Tibial nerve (tissue), 4 donors: ENCODE measurements at regions not wholly inside any gene's neighbourhood (a gene's known extent, or its start where the extent isn't known, plus 50 kb on each side); places are given as distances from the start of the nearest gene placed in this dataset.
"Not testable (repeated sequence)": the region's sequence is repeated elsewhere in the genome, so short reads cannot be mapped to it uniquely, and the experiment has no call there.

Experiments
- DNase-seq, 2 donors: peaks; one replicate each; pipeline ENCODE4 v3.0.0-alpha.2; 2019; ENCODE audit warnings: low spot score in 2 of 2
- H3K27ac ChIP-seq, 4 donors: fragments of 200-600 bp; sonication (generic) in 3 of 4; one replicate each; pipeline ENCODE4 v1.5.1; 2017 to 2019; ENCODE audit warnings: mild to moderate bottlenecking in 1 of 4
- H3K27me3 ChIP-seq, 2 donors: fragments of 200-600 bp; sonication (generic) in 1 of 2; one replicate each; pipeline versions ENCODE4 v1.5.1 to v1.6.0; 2017 to 2019
- H3K36me3 ChIP-seq, 3 donors: fragments of 200-600 bp; sonication (generic); one replicate each; pipeline ENCODE4 v1.5.1; 2018 to 2019
- H3K4me1 ChIP-seq, 4 donors: fragments of 200-600 bp; sonication (generic) in 3 of 4; one replicate each; pipeline ENCODE4 v1.5.1; 2017 to 2019
- H3K4me3 ChIP-seq, 4 donors: fragments of 200-600 bp; sonication (generic) in 3 of 4; one replicate each; pipeline ENCODE4 v1.5.1; 2017 to 2019; ENCODE audit warnings: mild to moderate bottlenecking in 1 of 4, moderate library complexity in 1 of 4
- H3K9me3 ChIP-seq, 4 donors: fragments of 200-600 bp; sonication (generic) in 3 of 4; one replicate each; pipeline ENCODE4 v1.5.1; 2017 to 2019
- EP300 ChIP-seq, 2 donors: sonication (generic); formaldehyde crosslinking; IDR thresholded peaks; one replicate each; pipeline ENCODE4 v1.6.1; 2017; ENCODE audit warnings: antibody characterized with exemption in 2 of 2, mild to moderate bottlenecking in 1 of 2
- POLR2A ChIP-seq, 2 donors: fragments of 450-650 bp; IDR thresholded peaks; one replicate each; pipeline ENCODE4 v1.6.1; 2017; ENCODE audit warnings: antibody characterized with exemption in 2 of 2, mild to moderate bottlenecking in 2 of 2, moderate library complexity in 2 of 2
- WGBS, 2 donors: methylation state at CpG; one replicate each; pipeline ENCODE4 v1.1.5; 2018; 5-methylcytosine and 5-hydroxymethylcytosine counted together
- TF ChIP-seq, protein P1 (sequence below), 5 experiments: fragments of 200-600 bp in 3 of 5; fragments of 450-650 bp in 2 of 5; sonication (generic) in 3 of 5; IDR thresholded peaks; one replicate each; pipeline ENCODE4 v1.5.1; 2016 to 2019; ENCODE audit warnings: antibody characterized with exemption in 5 of 5, mild to moderate bottlenecking in 3 of 5, moderate library complexity in 2 of 5

DNA sequence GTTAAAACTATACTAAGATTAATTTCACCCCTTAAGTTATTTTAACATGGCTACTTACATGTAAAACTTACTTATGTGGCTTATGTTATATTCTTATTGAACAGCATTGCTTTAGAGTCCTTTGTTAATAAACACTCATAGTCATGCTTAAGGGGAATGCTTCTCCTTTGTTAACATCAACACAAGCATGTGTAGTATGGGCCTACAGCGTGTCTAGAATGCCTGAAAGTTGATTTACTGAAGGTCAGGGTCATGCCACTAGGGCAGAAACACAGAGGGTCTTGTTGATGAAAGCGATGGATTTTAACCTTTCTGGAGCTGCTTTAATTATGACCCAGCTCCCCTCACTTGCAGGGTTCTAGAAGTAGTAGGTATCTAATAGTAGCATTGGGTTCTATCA, 159.8 kb upstream of the DLX2 start:
- Histone ChIP-seq H3K27ac (no peak overlapping the region), H3K36me3 (no peaks in the 10 kb centered on the region), H3K4me3 (no peak overlapping the region), H3K9me3 (peaks cover 0 to 5% (median 0%) of the 10 kb centered on the region in 4 donors), H3K4me1 (no peaks in the 10 kb centered on the region), H3K27me3 (no peaks in the 10 kb centered on the region)
- TF ChIP-seq, protein P1, sequence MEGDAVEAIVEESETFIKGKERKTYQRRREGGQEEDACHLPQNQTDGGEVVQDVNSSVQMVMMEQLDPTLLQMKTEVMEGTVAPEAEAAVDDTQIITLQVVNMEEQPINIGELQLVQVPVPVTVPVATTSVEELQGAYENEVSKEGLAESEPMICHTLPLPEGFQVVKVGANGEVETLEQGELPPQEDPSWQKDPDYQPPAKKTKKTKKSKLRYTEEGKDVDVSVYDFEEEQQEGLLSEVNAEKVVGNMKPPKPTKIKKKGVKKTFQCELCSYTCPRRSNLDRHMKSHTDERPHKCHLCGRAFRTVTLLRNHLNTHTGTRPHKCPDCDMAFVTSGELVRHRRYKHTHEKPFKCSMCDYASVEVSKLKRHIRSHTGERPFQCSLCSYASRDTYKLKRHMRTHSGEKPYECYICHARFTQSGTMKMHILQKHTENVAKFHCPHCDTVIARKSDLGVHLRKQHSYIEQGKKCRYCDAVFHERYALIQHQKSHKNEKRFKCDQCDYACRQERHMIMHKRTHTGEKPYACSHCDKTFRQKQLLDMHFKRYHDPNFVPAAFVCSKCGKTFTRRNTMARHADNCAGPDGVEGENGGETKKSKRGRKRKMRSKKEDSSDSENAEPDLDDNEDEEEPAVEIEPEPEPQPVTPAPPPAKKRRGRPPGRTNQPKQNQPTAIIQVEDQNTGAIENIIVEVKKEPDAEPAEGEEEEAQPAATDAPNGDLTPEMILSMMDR (IDR thresholded peaks at IDR 0.05): no peak
- TF ChIP-seq POLR2A (IDR thresholded peaks at IDR 0.05) (no peak), EP300 (IDR thresholded peaks at IDR 0.05) (no peak)
- DNase-seq: no peak
- WGBS, 2 donors: 62 to 65% methylated on average over 2 of the region's 2 CpGs

DNA sequence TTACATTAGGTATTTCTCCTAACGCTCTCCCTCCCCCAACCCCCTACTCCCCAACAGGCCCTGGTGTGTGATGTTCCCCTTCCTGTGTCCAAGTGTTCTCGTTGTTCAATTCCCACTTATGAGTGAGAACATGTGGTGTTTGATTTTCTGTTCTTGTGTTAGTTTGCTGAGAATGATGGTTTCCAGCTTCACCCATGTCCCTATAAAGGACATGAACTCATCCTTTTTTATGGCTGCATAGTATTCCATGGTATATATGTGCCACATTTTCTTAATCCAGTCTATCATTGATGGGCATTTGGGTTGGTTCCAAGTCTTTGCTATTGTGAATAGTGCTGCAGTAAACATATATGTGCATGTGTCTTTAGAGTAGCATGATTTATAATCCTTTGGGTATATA, 162.1 kb upstream of the DLX2 start:
- not testable (repeated sequence) for DNase-seq, H3K27me3 ChIP-seq
- 95 to 97% methylated on average over 2 of the region's 2 CpGs for WGBS, 2 donors

GRCh38 chr2:172269507-172270244, 157.7 kb upstream of the ITGA6 start:
- not testable (repeated sequence) for H3K27ac ChIP-seq, DNase-seq, H3K27me3 ChIP-seq, H3K9me3 ChIP-seq, H3K4me3 ChIP-seq, H3K4me1 ChIP-seq, H3K36me3 ChIP-seq
- 69 to 73% methylated on average over 7 of the region's 7 CpGs for WGBS, 2 donors

More for the DNA sequence above, 162.1 kb upstream of the DLX2 start:
- not testable (repeated sequence) for H3K36me3 ChIP-seq, H3K4me1 ChIP-seq, H3K27ac ChIP-seq, H3K4me3 ChIP-seq, H3K9me3 ChIP-seq

DNA sequence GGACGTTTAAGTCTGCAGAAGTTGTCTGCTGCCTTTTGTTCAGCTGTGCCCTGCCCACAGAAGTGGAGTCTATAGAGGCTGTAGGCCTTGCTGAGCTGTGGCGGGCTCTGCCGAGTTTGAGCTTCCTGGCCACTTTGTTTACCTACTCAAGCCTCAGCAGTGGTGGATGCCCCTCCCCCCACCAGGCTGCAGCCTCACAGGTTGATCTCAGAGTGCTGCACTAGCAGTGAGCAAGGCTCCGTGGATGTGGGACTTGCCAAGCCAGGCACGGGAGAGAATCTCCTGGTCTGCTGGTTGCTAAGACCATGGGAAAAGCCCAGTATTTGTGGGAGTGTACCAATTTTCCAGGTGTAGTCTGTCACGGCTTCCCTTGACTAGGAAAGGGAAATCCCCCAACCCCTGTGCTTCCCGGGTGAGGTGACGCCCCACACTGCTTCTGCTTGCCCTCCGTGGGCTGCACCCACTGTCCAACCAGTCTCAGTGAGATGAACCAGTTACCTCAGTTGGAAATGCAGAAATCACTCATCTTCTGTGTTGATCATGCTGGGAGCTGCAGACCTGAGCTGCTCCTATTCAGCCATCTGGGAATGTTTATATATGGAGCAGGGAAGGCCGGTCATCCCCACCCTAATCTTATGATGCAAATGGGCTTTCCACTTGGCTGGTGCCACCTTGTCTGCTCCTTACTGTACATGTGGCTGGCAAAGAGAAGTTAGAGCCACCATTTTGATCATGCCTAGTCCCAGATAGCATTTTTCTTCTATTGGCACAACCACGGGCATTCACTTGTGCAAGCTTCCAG, 156.9 kb upstream of the ITGA6 start:
- Histone ChIP-seq H3K9me3 (peaks cover 0 to 5% (median 0%) of the 10 kb centered on the region in 4 donors), H3K4me3 (no peak overlapping the region), H3K27ac (no peak overlapping the region), H3K27me3 (no peaks in the 10 kb centered on the region), H3K36me3 (no peaks in the 10 kb centered on the region), H3K4me1 (peaks cover 0 to 8% (median 6%) of the 10 kb centered on the region in 4 donors)
- DNase-seq: no peak
- TF ChIP-seq, protein P1 (IDR thresholded peaks at IDR 0.05): no peak
- TF ChIP-seq EP300 (IDR thresholded peaks at IDR 0.05) (no peak), POLR2A (IDR thresholded peaks at IDR 0.05) (no peak)
- 73 to 80% methylated on average over 9 to 10 of the region's 11 CpGs for WGBS, 2 donors

- peaks cover 0 to 6% (median 0%) of the 10 kb centered on the region in 4 donors for H3K9me3 ChIP-seq
- H3K4me3 ChIP-seq: no peak overlapping the region
- H3K27me3 ChIP-seq: no peaks in the 10 kb centered on the region
- H3K27ac ChIP-seq: no peak overlapping the region
- peaks cover 0 to 8% (median 6%) of the 10 kb centered on the region in 4 donors for H3K4me1 ChIP-seq
- 54 to 79% methylated on average over 6 of the region's 6 CpGs for WGBS, 2 donors
- TF ChIP-seq POLR2A (IDR thresholded peaks at IDR 0.05): no peak
- TF ChIP-seq, protein P1 (IDR thresholded peaks at IDR 0.05): no peak
- TF ChIP-seq EP300 (IDR thresholded peaks at IDR 0.05): peak in 1 of 2 donors; percentile 54
- H3K36me3 ChIP-seq: no peaks in the 10 kb centered on the region
- no peak for DNase-seq
Measured at GRCh38 chr2:172273910-172274571, 153.3 kb upstream of the ITGA6 start.

DNA sequence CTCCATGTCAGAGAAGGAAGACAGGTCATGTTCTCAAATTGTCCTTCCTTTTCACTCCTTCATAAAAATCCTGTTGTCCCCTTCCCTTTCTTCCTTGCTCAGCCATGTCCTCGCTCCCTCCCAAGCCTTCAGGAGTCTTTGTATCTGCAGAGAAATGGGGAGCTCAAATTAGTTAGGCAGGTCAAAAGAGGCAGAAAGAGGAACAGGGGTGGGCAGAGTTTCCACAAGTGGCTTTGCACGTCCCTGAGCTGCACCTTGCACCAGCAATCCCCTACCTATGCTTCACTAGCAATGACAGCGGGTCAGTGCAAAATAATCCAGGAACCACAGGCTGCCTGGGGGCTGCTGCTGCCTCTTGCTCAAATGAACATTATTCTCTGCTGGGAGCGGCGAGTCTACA, 152.1 kb upstream of the ITGA6 start:
- Histone ChIP-seq H3K4me1 (peaks cover 0 to 8% (median 6%) of the 10 kb centered on the region in 4 donors), H3K9me3 (peaks cover 0 to 6% (median 0%) of the 10 kb centered on the region in 4 donors), H3K36me3 (no peaks in the 10 kb centered on the region), H3K27me3 (no peaks in the 10 kb centered on the region), H3K27ac (no peak overlapping the region), H3K4me3 (no peak overlapping the region)
- TF ChIP-seq POLR2A (IDR thresholded peaks at IDR 0.05) (no peak), EP300 (IDR thresholded peaks at IDR 0.05) (no peak)
- TF ChIP-seq, protein P1 (IDR thresholded peaks at IDR 0.05): no peak
- DNase-seq: no peak
- WGBS, 2 donors: 88 to 91% methylated on average over 5 of the region's 5 CpGs
